ENCODE measurements at regions not wholly inside any gene's neighbourhood (a gene's known extent, or its start where the extent isn't known, plus 50 kb on each side); places are given as distances from the start of the nearest gene placed in this dataset.

- TF ChIP-seq OVOL2 (CRISPR knock-in tag; IDR thresholded peaks at IDR 0.05; ENCODE audit: borderline replicate concordance), result no peak
These were observed 182.5 kb downstream of the SP3 start (continued) for GRCh38 chr2:173782681-173783080.

- Mint-ChIP-seq H3K4me1 (peaks cover 8% of the 10 kb centered on the region; the same call in 1 of the 2 replicates), H3K9me3 (peaks cover 21% of the 10 kb centered on the region), H3K27ac (no peak overlapping the region), H3K4me3 (no peak overlapping the region), H3K36me3 (no peaks in the 10 kb centered on the region), H3K27me3 (ENCODE audit: low read depth) (no peaks in the 10 kb centered on the region)
- TF ChIP-seq STAT6 (CRISPR knock-in tag; conservative IDR thresholded peaks at IDR 0.05; ENCODE audit: low read depth) (no peak), PREB (CRISPR knock-in tag; IDR thresholded peaks at IDR 0.05; ENCODE audit: borderline replicate concordance) (no peak), CDX4 (CRISPR knock-in tag; IDR thresholded peaks at IDR 0.05; ENCODE audit: borderline replicate concordance) (no peak), MAX (CRISPR knock-in tag; IDR thresholded peaks at IDR 0.05) (no peak), ELF4 (CRISPR knock-in tag; IDR thresholded peaks at IDR 0.05; ENCODE audit: low read depth) (no peak), FOXP4 (CRISPR knock-in tag; IDR thresholded peaks at IDR 0.05) (no peak), SP1 (CRISPR knock-in tag; conservative IDR thresholded peaks at IDR 0.05) (no peak), ZNF396 (CRISPR knock-in tag; IDR thresholded peaks at IDR 0.05; ENCODE audit: borderline replicate concordance) (no peak), ATF1 (CRISPR knock-in tag; IDR thresholded peaks at IDR 0.05) (no peak), ZNF263 (CRISPR knock-in tag; IDR thresholded peaks at IDR 0.05; ENCODE audit: low read depth) (no peak), CTCF (IDR thresholded peaks at IDR 0.05) (no peak), ETV6 (CRISPR knock-in tag; IDR thresholded peaks at IDR 0.05) (no peak), TEAD1 (CRISPR knock-in tag; IDR thresholded peaks at IDR 0.05) (no peak), ZNF138 (CRISPR knock-in tag; conservative IDR thresholded peaks at IDR 0.05) (no peak), NFE2L1 (CRISPR knock-in tag; IDR thresholded peaks at IDR 0.05) (no peak), MLX (CRISPR knock-in tag; IDR thresholded peaks at IDR 0.05) (no peak), ZNF317 (CRISPR knock-in tag; IDR thresholded peaks at IDR 0.05; ENCODE audit: borderline replicate concordance, low read depth) (no peak), FOXK1 (CRISPR knock-in tag; IDR thresholded peaks at IDR 0.05) (no peak), NR2C2 (CRISPR knock-in tag; IDR thresholded peaks at IDR 0.05) (no peak), ATF2 (CRISPR knock-in tag; IDR thresholded peaks at IDR 0.05; ENCODE audit: borderline replicate concordance, low read depth) (no peak)
- ATAC-seq (no peak), DNase-seq (ENCODE audit: low spot score) (no peak)
- POLR2A ChIA-PET, result no interaction called here
- CTCF ChIA-PET, result no interaction called here
These were observed 181.8 kb downstream of the SP3 start for GRCh38 chr2:173783382-173783781.

Measured in WTC11 (cell line).